Stimulated activated CD4-positive, alpha-beta T cell treated with anti-CD3 and anti-CD28 coated beads, Interleukin-15, amount 100 ng/mL, for 24 hours (primary cell): ENCODE measurements at regions not wholly inside any gene's neighbourhood (a gene's known extent, or its start where the extent isn't known, plus 50 kb on each side); places are given as distances from the start of the nearest gene placed in this dataset.
"Not testable (repeated sequence)": the region's sequence is repeated elsewhere in the genome, so short reads cannot be mapped to it uniquely, and the experiment has no call there.

Experiments used
- DNase-seq: peaks from one replicate; pipeline ENCODE4 v3.0.0-alpha.2; 2020

- DNase-seq = no peak
Observed at GRCh38 chr9:22170556-22170955, 161.5 kb upstream of the CDKN2B start.

GRCh38 chr9:22170990-22171670 lies 162.0 kb upstream of the CDKN2B start:
- DNase-seq = no peak

- no peak for DNase-seq
Observed at GRCh38 chr9:22171691-22172090, 162.6 kb upstream of the CDKN2B start.

- no peak for DNase-seq
Observed at GRCh38 chr9:22173908-22174307, 164.8 kb upstream of the CDKN2B start.

GRCh38 chr9:22175972-22176545 lies 167.0 kb upstream of the CDKN2B start:
- no peak for DNase-seq

- DNase-seq = not testable (repeated sequence)
Observed at GRCh38 chr9:22181021-22181420, 171.9 kb upstream of the CDKN2B start.

GRCh38 chr9:22189471-22189870 lies 180.4 kb upstream of the CDKN2B start:
- no peak for DNase-seq

GRCh38 chr9:22197000-22197399 lies 187.9 kb upstream of the CDKN2B start:
- DNase-seq = not testable (repeated sequence)

GRCh38 chr9:22198681-22199080 lies 189.6 kb upstream of the CDKN2B start:
- no peak for DNase-seq

- DNase-seq = no peak
Observed at GRCh38 chr9:22201256-22201655, 192.2 kb upstream of the CDKN2B start.

- no peak for DNase-seq
Observed at GRCh38 chr9:22203371-22204138, 194.4 kb upstream of the CDKN2B start.

- no peak for DNase-seq
Observed at GRCh38 chr9:22204240-22204639, 195.1 kb upstream of the CDKN2B start.

GRCh38 chr9:22206833-22207232 lies 197.7 kb upstream of the CDKN2B start:
- DNase-seq = no peak

GRCh38 chr9:22208846-22209585 lies 199.9 kb upstream of the CDKN2B start:
- peak; percentile 30 for DNase-seq

- DNase-seq = peak; percentile 15
Observed at GRCh38 chr9:22210262-22210661, 201.2 kb upstream of the CDKN2B start.

GRCh38 chr9:22210936-22211335 lies 201.8 kb upstream of the CDKN2B start:
- no peak for DNase-seq

- no peak for DNase-seq
Observed at GRCh38 chr9:22211588-22212360, 202.7 kb upstream of the CDKN2B start.

GRCh38 chr9:22214021-22214420 lies 204.9 kb upstream of the CDKN2B start:
- no peak for DNase-seq

GRCh38 chr9:22214497-22215031 lies 205.5 kb upstream of the CDKN2B start:
- DNase-seq = no peak

- no peak for DNase-seq
Observed at GRCh38 chr9:22215521-22215920, 206.4 kb upstream of the CDKN2B start.

GRCh38 chr9:22216730-22217172 lies 207.6 kb upstream of the CDKN2B start:
- no peak for DNase-seq

GRCh38 chr9:22217254-22217653 lies 208.1 kb upstream of the CDKN2B start:
- no peak for DNase-seq
